GM21737 (cell line): ENCODE measurements at regions not wholly inside any gene's neighbourhood (a gene's known extent, or its start where the extent isn't known, plus 50 kb on each side); places are given as distances from the start of the nearest gene placed in this dataset.
"Not testable (repeated sequence)": the region's sequence is repeated elsewhere in the genome, so short reads cannot be mapped to it uniquely, and the experiment has no call there.

ENCODE experiments used
- ATAC-seq: cut with Tn5 transposase; IDR thresholded peaks from one replicate; pipeline ENCODE4 v1.9.1; 2021; ENCODE audit warnings: mild to moderate bottlenecking, moderate library complexity; ENCODE audit not compliant: unreplicated experiment

DNA sequence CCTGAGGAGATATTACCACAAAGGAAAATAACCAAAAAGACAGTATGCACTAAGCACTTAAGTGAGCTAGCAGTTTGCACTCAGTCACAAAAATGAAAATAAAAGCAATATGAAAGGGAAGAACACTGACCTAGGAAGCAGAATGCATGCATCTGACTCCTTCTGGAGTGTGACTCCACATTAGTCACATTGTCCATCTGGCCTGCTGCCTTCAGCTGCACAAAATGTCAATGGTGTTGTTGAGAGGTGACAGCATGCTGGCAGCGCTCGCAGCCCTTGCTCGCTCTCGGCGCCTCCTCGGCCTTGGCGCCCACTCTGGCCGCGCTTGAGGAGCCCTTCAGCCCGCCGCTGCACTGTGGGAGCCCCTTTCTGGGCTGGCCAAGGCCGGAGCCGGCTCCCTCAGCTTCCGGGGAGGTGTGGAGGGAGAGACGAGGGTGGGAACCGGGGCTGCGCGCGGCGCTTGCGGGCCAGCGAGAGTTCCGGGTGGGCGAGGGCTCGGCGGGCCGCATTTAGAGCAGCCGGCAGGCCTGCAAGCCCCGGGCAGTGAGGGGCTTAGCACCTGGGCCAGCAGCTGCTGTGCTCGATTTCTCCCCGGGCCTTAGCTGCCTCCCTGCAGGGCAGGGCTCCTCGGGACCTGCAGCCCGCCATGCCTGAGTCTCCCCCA lies 874.8 kb downstream of the RAB28 start:
- not testable (repeated sequence) for ATAC-seq

DNA sequence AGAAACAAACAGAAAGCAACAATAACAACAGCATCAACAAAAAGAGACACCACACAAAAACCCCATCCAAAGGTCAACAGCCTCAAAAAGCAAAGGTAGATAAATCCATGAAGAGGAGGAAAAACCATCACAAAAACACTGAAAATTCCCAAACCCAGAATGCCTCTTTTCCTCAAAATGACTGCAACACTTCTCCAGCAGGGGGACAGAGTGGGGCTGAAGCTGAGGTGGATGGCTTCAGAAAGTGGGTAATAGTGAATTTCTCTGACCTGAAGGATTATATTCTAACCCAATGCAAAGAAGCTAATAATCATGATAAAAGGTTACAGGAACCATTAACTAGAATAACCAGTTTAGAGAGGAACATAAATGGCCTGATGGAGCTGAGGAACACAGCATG lies 888.2 kb downstream of the RAB28 start:
- no peak for ATAC-seq

DNA sequence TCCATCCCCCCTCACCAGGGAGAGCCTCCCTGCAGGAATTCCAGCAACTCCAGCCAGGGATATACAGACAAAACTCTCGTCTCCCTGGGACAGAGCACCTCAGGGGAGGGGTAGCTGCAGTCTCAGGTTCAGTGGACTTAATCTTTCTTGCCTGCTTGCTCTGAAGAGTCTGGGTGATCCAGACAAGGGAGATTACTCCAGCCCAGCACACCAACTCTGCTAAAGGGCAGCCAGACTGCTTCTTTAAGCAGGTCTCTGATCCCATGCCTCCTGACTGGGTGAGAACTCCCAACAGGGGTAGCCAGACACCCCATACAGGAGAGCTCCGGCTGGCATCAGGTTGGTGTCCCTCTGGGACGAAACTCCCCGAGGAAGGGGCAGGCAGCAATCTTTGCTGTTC lies 888.7 kb downstream of the RAB28 start:
- ATAC-seq: no peak

DNA sequence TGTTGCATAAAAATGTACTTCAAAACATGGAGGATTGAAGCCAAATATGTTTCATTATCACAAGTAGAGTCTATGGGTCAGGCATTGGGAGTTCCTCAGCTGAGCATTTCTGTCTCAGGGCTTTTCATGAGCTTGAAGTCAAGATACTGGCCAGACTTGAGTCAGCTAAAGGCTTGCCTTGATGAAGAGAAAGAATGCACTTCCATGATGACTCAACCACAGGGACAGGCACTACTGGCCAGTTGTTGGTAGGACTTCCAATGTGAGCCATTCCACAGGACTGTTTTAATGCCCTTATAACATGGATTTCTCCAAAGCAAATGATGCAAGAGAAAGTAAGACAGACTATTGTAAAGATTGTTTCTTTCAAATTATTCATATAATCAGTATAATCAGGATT lies 895.6 kb downstream of the RAB28 start:
- no peak for ATAC-seq

DNA sequence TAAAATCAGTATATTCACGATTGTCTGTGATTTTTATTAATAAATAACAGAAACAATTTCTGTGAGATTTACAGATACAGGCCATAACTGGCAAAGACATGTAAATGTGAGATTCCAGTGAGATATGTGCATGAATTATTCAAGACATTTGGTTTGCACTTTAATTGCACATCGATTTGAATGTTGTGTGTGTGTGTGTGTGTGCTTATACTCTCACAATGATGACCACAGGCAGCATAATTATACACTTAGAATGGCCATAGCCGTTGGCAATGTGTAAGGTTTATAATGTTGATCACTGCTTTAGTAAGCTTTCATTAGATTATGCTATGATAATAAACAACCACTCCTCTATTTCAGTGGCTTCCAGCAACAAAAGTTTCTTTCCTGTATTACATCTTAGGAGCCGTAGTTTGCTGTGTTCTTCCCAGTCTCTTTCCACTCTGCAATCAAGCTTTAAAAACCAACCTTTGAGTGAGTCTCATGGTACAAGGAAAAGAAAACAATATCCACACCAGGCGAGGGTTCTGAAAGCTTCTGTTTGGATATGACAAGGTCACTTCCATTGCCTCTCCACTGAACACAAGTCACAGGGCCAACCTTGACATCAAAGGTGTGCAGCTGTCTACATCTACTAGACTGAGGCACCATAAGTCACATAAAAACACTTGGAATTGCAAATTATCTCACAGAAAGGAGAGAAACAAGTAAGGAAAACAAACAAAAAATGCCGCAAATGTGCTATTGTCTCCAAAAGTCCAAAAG lies 897.7 kb downstream of the RAB28 start:
- ATAC-seq: no peak

DNA sequence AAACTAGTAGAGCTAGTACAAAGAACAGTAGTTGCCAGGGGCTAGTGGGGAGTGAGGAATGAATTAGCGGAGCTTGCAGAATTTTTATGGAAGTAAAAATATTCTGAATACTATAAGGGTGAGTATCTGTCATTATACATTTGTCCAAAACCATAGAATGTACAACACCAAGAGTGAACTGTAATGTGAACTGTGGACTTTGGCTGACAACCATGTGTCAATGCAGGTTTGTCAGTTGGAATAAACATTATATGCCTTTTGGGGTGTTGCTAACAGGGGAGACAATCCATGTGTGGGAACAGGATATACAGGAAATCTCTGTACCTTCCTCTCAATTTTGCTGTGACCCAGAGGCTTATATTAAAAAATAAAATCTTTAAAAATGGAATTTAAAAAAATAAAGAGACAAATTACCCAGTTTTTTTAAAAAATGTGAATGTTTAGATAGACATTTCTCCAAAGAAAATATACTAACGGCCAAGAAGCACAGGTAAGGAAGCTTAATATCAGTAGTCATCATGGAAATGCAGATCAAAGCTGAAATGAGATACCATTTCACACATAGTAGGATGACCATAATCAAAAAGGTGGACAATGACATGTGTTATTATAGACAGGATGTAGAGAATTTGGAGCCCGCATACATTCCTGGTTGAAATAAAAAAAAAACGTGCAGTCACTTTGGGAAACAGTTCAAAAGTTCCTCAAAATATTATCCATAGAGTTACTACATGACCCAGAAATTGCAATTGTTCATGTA lies 899.8 kb downstream of the RAB28 start:
- ATAC-seq: no peak

DNA sequence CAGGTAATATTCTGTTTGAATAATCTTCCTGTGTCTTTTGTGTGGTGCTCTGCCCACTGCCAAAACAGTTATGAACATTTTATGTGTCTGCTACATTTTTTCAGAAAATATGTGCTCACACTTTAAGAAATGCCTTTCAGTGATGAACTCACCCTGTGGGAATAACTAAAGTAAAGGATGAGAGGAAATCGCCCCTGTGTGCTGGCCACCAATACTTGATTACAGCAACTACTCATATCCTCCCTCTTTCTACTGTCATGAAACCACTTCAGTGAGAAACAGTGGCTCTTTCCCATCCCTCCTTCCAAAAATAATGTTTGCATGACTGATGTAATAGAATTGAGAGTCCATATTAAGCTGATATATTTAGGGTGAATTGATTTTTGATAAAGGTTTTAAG lies 900.9 kb downstream of the RAB28 start:
- ATAC-seq: no peak

DNA sequence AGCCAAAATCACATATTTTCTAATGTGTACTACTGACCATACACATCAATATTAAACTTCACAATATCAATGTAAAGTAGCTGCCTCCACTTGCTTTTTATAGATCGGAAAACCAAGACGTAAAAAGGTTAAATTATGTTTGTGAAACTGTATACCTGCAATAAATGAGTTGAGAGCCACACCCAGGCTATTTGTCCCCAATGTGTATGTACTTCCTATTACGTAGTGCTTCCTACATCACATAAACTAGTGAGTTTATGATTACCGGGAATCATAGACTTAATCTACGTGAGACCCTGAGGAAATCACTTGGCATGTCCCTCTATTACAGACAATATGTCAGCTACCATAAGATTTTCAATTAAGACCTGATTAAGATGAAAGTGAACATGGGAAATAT lies 903.4 kb downstream of the RAB28 start:
- ATAC-seq: no peak

DNA sequence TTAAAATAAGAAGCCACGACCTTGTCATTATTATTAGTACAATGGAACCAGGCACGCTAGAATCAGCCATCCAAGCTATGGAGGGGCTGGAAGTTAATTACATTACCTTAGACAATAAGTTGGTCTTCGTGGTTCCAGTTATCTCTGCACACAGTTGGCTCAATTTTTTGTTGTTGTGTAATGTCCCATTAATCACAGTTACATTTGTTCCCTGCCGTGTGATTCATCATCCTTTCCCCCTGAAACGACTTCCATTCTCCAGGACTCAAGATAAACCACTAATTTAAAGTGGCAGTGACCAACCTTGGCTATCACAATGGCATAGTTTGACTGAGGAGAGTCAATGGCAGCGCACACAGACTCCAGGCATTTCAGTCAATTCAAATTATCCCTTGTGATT lies 905.0 kb downstream of the RAB28 start:
- no peak for ATAC-seq

DNA sequence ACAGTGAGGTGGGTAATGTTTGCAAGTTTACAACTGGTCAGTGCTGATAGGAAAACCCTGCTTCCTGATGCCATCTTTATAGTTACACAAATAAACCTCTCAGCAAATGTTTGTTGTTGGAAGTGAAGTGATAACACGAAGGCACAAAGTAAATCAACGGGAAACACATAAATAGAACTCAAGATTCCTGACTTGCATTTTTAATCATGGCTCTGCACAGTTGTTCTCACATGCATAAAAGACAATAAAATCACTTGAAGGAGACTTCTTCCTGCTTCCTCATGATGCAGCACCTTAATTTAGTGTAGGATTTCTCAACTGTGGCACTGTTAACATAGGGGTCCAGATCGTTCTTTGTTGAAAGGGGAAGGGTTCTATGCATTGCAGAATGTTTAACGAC lies 907.7 kb downstream of the RAB28 start:
- ATAC-seq: no peak

DNA sequence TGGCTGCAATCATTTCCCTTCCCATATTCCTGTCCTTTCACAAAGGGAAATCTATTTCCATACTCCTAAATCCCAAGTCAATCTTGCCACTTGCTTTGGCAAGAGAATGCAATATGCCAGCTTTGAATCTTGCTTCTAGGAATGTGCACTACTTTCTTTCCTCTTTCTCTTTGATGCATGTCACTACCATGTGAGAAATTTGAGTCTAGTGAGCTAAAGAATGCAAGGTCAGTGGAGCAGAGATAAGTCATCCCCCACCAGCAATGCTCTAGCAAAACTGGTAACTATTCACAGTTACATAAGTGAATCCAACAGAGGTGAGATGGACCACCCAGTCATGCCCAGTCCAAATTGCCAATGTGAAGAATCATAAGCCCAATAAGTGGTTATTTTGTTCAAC lies 910.4 kb downstream of the RAB28 start:
- no peak for ATAC-seq

DNA sequence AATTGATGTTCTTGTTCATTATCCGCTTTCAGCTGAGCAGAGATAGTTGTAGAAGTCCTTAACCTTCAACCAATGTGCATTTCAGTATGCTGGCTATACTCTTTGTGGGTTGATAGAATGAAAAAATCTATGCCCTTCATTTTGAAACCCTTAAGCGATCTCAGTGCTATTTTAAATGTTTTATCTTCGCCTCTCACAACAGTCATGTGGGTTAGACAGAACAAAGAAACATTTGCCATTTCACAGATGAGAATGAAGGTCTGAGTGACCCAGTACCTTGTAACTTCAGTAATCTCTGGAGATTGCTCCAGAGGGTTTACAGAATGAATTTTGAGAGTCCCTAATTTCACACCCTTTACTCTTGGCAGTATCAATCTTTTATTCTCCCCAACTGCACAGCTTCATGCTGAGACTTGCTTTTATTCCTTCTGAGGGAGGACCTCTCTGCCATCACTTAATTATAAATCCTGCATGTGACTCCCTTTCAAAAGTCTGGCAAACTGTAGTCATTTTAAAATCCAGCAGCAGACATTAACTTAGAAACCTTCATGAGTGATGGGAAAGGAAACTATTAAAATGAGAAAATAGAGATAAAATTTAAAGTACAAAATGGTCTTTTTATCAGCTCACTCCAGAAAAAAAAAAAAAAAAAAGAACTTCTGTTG lies 921.5 kb downstream of the RAB28 start:
- no peak for ATAC-seq

DNA sequence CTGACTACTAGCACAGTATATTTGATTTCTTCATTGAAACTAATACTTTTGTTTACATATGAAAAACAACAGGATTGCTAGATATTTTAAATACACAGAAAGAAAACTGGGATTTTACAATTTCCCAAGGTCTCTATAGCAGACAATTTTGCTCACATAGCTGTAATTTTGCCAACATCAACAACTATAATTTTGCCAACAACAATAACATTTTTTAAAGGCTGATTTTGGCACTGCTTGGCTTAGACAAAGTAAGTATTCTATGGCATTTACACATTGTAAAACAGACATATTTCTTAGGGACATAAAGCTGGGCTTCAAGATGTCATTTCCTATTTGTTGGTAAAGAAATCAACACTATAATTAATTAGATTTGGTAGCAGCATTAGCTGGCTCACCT lies 922.1 kb downstream of the RAB28 start:
- ATAC-seq: no peak

DNA sequence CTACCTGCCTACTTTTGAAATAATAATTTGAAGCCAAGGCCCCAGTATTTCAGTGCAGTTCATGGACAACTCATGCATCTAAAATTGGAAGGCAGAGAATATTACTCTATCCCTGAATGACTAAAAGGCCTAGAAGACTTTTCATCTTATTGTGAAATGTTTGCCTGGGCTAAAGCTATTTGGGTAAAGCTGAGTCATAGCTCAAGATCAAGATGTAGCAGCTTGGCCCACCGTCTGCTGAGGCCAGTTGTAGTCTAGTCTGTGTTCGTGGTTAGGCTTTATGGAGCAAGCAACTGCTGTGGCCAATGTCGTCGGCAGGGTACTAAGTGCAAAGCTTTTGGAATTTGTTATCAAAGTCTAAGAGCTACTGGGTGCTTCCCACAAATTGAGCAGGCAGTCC lies 929.1 kb downstream of the RAB28 start:
- ATAC-seq: no peak

DNA sequence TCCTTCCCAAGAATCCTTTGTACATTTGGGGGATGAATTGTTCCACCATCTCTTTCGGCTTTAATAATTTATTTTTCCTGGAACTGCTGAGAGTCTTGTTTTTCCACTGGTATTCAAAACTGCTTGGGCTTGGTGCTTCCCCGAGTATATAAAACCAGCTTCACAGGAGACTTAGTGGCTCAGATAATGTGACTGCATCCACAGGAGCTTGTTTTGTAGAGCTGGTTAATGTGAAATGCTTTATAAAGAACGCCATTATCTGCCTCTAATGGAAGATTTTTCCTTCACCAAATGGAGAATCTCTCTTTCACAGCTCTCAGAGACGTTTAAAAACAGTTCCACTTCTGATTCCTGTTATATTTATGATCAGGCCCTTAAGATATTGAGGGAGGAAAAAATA lies 935.5 kb downstream of the RAB28 start:
- no peak for ATAC-seq

DNA sequence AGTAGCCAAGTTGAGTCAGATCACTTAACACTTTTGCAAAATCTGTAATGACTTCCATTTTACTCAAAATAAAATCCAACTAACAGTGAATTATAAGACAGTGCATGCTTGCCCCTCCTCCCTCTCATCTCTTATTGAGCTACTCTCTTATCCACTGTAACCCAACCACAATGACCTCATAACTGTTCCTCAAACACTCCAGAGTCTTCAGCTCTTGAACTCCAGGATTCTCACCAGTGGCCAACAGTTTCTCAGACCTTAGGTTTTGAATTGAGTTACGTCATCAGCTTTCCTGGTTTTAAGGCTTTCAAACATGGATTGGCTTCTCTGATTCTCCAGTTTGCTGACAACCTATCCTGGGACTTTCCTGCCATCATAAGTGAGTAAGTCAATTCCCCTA lies 938.3 kb downstream of the RAB28 start:
- no peak for ATAC-seq

DNA sequence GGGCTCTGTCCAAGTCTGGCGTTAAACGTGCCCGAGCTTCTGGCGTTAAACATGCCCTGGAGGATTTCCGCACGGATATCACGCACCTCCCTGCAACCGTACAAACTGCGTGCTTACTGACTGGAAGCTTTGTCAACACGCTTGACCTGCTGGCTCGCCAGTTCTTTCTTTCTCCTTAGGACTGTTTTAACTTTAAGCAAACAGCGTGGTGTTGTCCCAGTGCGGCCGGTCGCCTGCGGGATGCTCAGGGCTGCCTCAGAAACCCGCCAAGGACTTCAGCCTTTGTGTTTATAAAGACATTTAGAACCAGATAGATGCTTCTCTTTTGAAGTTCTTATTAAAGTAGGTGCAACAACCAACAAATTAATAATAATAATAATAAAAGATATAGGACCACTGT lies 946.0 kb downstream of the RAB28 start:
- ATAC-seq: no peak

DNA sequence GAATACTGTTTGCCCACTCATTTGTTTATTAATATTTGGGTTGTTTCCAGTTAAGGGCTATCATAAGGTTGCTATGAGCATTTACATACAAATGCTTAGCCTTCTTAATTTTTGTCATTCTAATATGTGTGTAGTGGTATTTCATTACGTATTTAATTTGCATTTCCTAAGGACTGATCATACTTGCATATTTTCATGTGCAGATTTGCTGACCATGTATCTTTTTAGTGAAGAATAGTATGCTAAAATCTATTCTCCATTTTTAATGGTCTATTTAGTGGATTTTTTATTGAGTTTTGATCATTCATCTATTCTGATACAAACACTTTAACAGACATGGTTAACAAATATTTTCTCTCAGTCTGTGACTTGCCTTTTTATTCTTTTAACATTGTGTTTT lies 949.5 kb downstream of the RAB28 start:
- no peak for ATAC-seq

DNA sequence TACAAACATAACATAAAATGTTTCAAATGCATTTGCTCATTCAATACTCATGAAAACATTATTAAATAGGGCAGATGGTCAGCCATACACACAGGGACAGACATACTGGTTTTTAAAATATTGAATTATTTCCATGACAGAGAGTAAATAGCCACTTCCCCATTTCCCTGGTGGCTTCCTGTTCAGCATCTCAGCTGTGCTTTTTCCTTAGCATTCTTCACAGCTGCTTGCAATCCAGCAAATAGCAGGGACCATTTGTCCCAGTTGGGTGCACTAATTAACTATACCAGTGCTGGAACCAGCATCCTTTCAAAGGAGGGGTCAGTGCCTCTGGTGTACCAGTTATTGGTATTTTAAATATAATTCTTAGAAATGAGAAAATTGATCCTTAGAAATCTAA lies 964.7 kb downstream of the RAB28 start:
- no peak for ATAC-seq

DNA sequence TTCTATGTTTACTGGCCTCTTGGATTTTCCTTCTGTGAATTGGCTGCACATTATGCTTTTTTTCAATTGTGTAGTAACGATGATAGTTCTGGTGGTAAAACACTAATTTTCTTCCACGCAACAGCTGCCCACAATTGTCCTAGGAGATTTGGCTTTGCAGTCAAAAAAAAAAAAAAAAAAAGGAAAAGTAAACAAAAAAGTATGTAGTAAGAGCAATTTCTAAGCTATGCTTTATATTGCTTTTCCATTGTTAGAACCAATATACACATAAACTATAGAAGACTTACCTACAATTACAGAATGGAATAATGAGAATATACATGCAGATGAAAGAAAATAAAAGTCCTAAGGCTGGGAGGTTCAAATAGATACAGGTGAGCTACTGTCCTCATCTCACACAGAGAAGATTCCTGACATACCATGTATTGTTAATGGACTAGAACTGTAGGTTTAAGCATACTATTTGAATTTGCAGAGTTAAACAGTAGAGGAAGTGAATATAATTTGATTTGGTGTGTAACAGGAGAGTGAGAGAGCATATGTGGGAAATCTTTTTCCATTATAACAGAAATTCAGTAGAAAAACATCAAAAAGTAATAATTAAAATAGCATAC lies 976.2 kb downstream of the RAB28 start:
- no peak for ATAC-seq

DNA sequence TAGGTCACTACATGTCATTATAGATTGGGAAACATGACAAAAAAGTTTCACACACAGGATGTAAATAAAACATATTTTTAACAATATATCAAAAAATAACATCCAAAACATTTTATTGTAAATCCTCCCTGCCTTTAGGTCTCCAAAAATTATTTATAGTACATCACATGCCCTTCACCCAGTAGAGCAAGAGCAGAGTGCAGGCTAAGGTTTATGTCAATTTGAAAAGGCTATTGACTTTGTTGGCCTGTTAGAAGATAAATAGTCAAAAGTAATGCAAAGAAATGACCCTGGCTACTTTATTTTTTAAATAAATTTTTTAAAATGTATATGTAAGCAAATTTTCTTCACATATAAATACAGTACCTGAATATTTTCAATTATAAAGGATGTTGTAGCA lies 983.7 kb downstream of the RAB28 start:
- ATAC-seq: no peak
